ENCODE measurements at regions not wholly inside any gene's neighbourhood (a gene's known extent, or its start where the extent isn't known, plus 50 kb on each side); places are given as distances from the start of the nearest gene placed in this dataset.

DNA sequence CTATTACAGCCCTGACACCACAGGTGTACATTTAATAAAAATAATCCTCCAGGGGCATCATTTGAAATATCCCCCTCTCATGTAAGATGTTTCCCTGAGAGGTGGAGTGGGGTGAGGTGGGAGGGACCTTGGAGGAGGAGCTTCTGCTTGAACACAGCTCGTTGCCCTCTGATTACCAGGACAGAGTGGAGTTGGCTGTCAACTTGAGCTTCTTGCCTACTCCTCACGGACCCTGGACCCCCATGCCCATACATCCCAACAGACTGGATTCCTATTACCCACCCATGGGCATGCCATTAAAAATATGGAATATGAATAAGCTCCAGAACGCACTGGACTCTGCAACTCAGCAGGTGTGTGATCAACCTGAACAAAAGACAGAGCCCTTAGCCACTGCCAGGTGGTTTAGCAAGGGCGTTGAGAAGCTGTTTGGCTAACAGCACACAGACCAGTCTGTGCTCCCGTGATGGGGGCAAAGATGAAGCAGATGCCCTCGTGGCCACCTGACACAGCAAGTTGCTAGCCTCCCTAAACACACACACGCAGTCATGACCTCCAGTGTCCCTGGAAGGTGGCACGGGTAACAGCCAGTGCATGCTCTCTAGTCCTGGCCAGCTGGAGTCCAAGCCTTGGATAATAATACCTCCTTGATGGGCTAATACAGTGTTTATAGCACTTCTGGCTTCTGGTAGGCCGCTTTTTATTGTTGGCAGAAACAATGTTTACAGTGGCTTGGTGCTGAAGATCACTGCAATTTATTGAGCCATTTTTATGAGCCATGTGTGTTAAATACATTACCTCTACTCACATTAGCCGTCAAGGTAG, 155.0 kb downstream of the TOMM20 start:
- Mint-ChIP-seq H3K36me3 (ENCODE audit: low read depth) (no peaks in the 10 kb centered on the region), H3K27me3 (no peaks in the 10 kb centered on the region), H3K9me3 (no peaks in the 10 kb centered on the region), H3K4me3 (no peak overlapping the region), H3K27ac (no peak overlapping the region), H3K4me1 (peaks cover 59% of the 10 kb centered on the region)
- ATAC-seq (ENCODE audit: low read depth) (no peak), DNase-seq (no peak)
- intact Hi-C loops (cut with micrococcal nuclease): no loop called here
- ChIA-PET CTCF (interaction anchor here (1.0 kb wide), 1 partner anchor 8 kb away, joined by 3 read pairs; no protein-coding TSS in a partner anchor), POLR2A (interaction anchor here (1.0 to 7.8 kb wide), 3 partner anchors 11 to 47 kb away, joined by 4 to 49 read pairs (median 4); no protein-coding TSS in a partner anchor)
- TF ChIP-seq, protein P1, sequence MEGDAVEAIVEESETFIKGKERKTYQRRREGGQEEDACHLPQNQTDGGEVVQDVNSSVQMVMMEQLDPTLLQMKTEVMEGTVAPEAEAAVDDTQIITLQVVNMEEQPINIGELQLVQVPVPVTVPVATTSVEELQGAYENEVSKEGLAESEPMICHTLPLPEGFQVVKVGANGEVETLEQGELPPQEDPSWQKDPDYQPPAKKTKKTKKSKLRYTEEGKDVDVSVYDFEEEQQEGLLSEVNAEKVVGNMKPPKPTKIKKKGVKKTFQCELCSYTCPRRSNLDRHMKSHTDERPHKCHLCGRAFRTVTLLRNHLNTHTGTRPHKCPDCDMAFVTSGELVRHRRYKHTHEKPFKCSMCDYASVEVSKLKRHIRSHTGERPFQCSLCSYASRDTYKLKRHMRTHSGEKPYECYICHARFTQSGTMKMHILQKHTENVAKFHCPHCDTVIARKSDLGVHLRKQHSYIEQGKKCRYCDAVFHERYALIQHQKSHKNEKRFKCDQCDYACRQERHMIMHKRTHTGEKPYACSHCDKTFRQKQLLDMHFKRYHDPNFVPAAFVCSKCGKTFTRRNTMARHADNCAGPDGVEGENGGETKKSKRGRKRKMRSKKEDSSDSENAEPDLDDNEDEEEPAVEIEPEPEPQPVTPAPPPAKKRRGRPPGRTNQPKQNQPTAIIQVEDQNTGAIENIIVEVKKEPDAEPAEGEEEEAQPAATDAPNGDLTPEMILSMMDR (IDR thresholded peaks at IDR 0.05): no peak

DNA sequence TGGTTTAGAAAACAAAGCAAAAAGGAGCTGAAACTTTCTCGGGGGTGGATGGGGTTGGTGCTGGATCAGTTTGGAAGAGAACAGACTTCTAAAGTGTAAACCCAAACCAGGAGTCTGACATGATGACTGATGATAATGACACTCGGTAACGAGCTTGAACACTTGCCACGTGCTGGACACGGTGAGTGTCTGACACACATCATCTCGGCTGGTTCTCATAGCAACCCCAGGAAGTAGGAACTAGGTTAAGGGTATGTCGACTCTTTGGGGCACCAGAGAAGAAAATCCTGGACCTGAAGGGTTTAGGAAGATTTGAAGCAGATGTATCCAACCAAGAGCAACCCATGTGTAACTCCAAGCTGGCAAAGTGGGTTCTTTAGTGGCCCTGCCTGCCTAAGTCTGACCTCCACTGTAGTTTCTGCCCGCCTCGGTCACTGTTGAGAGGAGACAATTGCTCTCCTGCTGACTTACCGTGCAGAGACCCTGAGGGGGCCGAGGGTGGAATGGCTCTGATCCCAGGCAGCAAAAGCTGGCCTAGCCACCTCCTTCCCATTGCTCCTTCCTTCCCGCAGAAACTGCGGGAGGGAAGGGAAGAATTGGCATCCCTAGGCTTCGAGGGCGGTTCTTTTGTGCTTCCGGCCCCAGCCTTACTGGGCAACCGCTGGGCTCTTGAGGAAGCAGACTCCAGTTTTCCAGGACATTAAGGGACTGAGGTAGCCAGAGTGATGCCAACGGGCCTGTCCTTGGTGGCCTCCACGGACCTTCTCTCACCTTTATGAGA, 156.0 kb downstream of the TOMM20 start:
- peaks cover 49% of the 10 kb centered on the region for H3K4me1 Mint-ChIP-seq
- ChIA-PET POLR2A (interaction anchor here (0.6 to 1.6 kb wide), 3 partner anchors 10 to 200 kb away, joined by 3 to 5 read pairs (median 4); no protein-coding TSS in a partner anchor), CTCF (no interaction called here)
- no peak overlapping the region for H3K4me3 Mint-ChIP-seq
- no peaks in the 10 kb centered on the region for H3K9me3 Mint-ChIP-seq
- DNase-seq (no peak), ATAC-seq (ENCODE audit: low read depth) (no peak)
- TF ChIP-seq, protein P1 (IDR thresholded peaks at IDR 0.05): no peak
- no peak overlapping the region for H3K27ac Mint-ChIP-seq
- H3K36me3 Mint-ChIP-seq (ENCODE audit: low read depth): no peaks in the 10 kb centered on the region
- intact Hi-C loops (cut with micrococcal nuclease): no loop called here
- no peaks in the 10 kb centered on the region for H3K27me3 Mint-ChIP-seq

DNA sequence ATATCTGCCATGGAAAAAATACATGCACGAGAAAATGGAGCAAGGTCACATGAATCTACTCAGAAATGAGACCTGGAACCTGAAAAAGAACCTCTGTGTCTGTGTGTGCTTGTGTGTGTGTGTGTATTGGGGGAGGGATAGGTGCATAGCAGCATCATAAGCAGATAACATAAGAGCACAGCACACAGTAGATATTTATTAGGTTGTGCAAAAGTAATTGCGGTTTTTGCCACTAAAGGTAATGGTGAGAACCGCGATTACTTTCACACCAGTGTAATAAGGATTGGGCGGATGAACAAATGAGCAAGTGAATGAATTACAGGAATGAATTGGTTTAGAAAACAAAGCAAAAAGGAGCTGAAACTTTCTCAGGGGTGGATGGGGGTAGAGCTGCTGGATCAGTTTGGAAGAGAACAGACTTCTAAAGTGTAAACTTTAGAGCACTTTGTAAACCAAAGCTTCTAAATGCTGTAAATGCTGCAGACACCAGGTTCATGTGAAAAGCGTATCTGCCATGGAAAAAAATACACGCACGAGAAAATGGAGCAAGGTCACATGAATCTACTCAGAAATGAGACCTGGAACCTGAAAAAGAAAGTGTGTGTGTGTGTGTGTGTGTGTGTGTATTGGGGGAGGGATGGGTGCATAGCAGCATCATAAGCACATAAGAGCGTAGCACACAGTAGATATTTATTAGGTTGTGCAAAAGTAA, 156.9 kb downstream of the TOMM20 start:
- ChIA-PET POLR2A (interaction anchor here (0.6 to 2.3 kb wide), 4 partner anchors 8 to 199 kb away, joined by 3 to 16 read pairs (median 4); no protein-coding TSS in a partner anchor), CTCF (interaction anchor here (0.7 kb wide), 1 partner anchor 375 kb away, joined by 3 read pairs; no protein-coding TSS in a partner anchor)
- TF ChIP-seq, protein P1 (IDR thresholded peaks at IDR 0.05): no peak
- ATAC-seq (ENCODE audit: low read depth) (no peak), DNase-seq (no peak)
- Mint-ChIP-seq H3K27ac (no peak overlapping the region), H3K4me1 (peaks cover 40% of the 10 kb centered on the region), H3K36me3 (ENCODE audit: low read depth) (no peaks in the 10 kb centered on the region), H3K4me3 (no peak overlapping the region), H3K27me3 (no peaks in the 10 kb centered on the region), H3K9me3 (no peaks in the 10 kb centered on the region)
- intact Hi-C loops (cut with micrococcal nuclease): no loop called here

DNA sequence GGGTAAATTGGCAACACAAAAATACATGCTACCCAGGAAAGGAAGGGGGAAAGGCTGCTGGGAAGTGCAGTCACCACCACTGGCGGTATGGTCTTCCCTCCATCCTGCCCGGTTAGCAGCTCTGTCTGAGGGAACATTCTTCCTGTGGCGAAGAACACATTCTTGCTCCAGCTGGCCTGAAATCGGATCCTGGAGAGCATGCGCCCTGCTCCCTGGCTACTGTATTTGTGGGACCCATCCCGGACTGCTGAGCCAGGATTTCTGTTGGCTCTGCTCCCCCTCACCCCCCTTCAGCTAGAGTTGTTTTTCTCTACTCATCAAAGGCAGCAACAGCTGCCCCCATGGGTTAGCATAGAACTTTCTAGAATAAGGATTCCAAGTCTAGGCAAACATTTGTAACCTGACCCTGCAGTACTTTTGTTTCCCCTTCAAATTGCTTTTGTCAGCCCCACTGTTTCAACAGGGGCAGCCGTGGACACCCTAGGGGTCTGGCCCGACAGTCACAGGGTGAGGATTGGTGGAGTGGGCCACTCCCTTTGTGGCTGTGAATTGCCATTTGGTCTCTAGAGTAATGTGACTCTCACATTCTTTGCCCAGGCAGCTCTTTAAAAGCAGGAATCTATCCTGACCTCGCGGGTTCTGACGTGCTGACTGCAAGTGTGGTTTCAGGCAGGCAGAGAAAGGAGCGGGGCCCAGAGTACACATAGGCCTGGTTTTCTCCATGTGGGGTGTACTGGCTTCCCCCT, 157.7 kb downstream of the TOMM20 start:
- Mint-ChIP-seq H3K27ac (peak overlapping the region; percentile 10), H3K4me3 (no peak overlapping the region), H3K27me3 (no peaks in the 10 kb centered on the region), H3K36me3 (ENCODE audit: low read depth) (no peaks in the 10 kb centered on the region), H3K4me1 (peaks cover 32% of the 10 kb centered on the region), H3K9me3 (no peaks in the 10 kb centered on the region)
- no peak for ATAC-seq (ENCODE audit: low read depth)
- TF ChIP-seq, protein P1 (IDR thresholded peaks at IDR 0.05): no peak
- ChIA-PET CTCF (interaction anchor here (1.6 kb wide), 1 partner anchor 10 kb away, joined by 6 read pairs; no protein-coding TSS in a partner anchor), POLR2A (interaction anchor here (0.5 to 2.3 kb wide), 9 partner anchors 8 to 408 kb away, joined by 3 to 16 read pairs (median 5); no protein-coding TSS in a partner anchor)
- intact Hi-C loops (cut with micrococcal nuclease): no loop called here
- DNase-seq: no peak
